Body of pancreas (tissue), 4 donors: ENCODE measurements at regions not wholly inside any gene's neighbourhood (a gene's known extent, or its start where the extent isn't known, plus 50 kb on each side); places are given as distances from the start of the nearest gene placed in this dataset.

Experiments
- CTCF ChIP-seq, 7 experiments: fragments of 450-650 bp in 4 of 7; fragments of 200-600 bp in 3 of 7; sonication (generic) in 3 of 7; IDR thresholded peaks; one replicate each; pipeline ENCODE4 v1.5.1; 2016 to 2019; ENCODE audit warnings: antibody characterized with exemption in 7 of 7
- POLR2A ChIP-seq, 3 donors: fragments of 450-650 bp; IDR thresholded peaks; one replicate each; pipeline ENCODE4 v1.6.1; 2016; ENCODE audit warnings: antibody characterized with exemption in 3 of 3, mild to moderate bottlenecking in 2 of 3

GRCh38 chr1:224800486-224801119, 128.9 kb upstream of the DNAH14 start:
- no peak for TF ChIP-seq CTCF (IDR thresholded peaks at IDR 0.05)
- no peak for TF ChIP-seq POLR2A (IDR thresholded peaks at IDR 0.05)
